Immature natural killer cell (primary cell): ENCODE measurements at regions not wholly inside any gene's neighbourhood (a gene's known extent, or its start where the extent isn't known, plus 50 kb on each side); places are given as distances from the start of the nearest gene placed in this dataset.
A peak's percentile ranks its signal among the peaks of the same experiment; 100 is the strongest.

ENCODE experiments used
- DNase-seq, 3 donors: peaks; one replicate each; pipeline ENCODE4 v3.0.0; 2022; ENCODE audit warnings: mixed read lengths in 1 of 3
- H3K27ac Mint-ChIP-seq, 6 donors: one replicate each; pipeline ENCODE4 v1.8.0; 2020; ENCODE audit warnings: mixed read lengths in 6 of 6, mild to moderate bottlenecking in 5 of 6, inconsistent platforms in 4 of 6, moderate library complexity in 3 of 6
- H3K27me3 Mint-ChIP-seq, 3 donors: one replicate each; pipeline ENCODE4 v1.8.0; 2020 to 2021; ENCODE audit warnings: low read depth in 3 of 3, mild to moderate bottlenecking in 3 of 3, mixed read lengths in 3 of 3, moderate library complexity in 3 of 3, inconsistent platforms in 1 of 3
- H3K36me3 Mint-ChIP-seq, 3 donors: one replicate each; pipeline ENCODE4 v1.8.0; 2020; ENCODE audit warnings: mixed read lengths in 3 of 3, inconsistent platforms in 2 of 3, mild to moderate bottlenecking in 2 of 3
- H3K4me1 Mint-ChIP-seq, 2 donors: one replicate each; pipeline ENCODE4 v1.8.0; 2020; ENCODE audit warnings: inconsistent platforms in 2 of 2, mild to moderate bottlenecking in 2 of 2, mixed read lengths in 2 of 2, moderate library complexity in 1 of 2
- H3K4me3 Mint-ChIP-seq, 5 donors: one replicate each; pipeline ENCODE4 v1.8.0; 2020; ENCODE audit warnings: mild to moderate bottlenecking in 5 of 5, mixed read lengths in 5 of 5, inconsistent platforms in 3 of 5, moderate library complexity in 3 of 5
- H3K9me3 Mint-ChIP-seq, 6 donors: one replicate each; pipeline ENCODE4 v1.8.0; 2020; ENCODE audit warnings: mild to moderate bottlenecking in 6 of 6, mixed read lengths in 6 of 6, inconsistent platforms in 4 of 6, moderate library complexity in 3 of 6

DNA sequence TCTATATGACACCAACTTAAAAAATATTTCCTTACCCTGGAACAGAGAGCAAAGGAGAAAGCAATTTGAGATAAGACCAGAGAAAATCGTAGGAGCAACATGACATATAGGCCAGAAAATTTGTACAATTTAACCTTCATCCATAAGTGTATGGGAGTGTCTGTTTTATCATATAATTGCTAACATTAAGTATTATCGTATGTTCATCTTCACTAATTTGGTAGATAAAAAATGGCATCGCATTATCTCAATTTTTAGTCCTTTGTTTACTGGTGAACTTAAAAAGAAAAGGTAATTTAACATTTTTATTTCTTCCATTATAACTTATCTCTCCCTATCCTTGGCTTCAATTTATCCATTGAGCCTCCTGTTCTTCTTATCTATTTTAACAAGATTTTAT lies 873.4 kb downstream of the KCNMA1 start:
- Mint-ChIP-seq H3K27ac (no peak overlapping the region), H3K9me3 (peaks cover 0 to 7% (median 0%) of the 10 kb centered on the region in 6 donors), H3K27me3 (peaks cover 2 to 7% (median 6%) of the 10 kb centered on the region in 3 donors), H3K36me3 (no peaks in the 10 kb centered on the region), H3K4me3 (no peak overlapping the region), H3K4me1 (no peaks in the 10 kb centered on the region)
- no peak for DNase-seq

DNA sequence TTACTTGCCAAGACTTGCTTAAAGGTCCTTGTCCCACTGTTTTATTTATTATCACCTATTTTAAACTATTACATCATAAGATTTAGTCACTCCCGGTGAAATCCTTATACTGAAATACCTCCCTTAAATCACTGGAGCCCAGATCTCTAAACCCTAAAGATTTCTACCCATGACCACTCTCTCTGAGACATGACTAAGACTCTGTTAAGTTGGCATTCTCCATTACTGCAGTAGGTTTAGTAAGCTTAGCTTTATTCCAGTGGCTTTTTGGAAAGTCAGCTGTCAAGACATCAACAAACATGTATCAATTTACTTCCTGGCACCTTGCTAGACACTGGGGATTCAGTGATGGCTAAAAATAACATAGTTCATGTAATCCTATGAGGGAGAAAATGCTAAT lies 874.2 kb downstream of the KCNMA1 start:
- peaks cover 0 to 7% (median 0%) of the 10 kb centered on the region in 6 donors for H3K9me3 Mint-ChIP-seq
- H3K4me1 Mint-ChIP-seq: no peaks in the 10 kb centered on the region
- no peak overlapping the region for H3K4me3 Mint-ChIP-seq
- H3K36me3 Mint-ChIP-seq: no peaks in the 10 kb centered on the region
- no peak for DNase-seq
- peaks cover 0 to 3% (median 2%) of the 10 kb centered on the region in 3 donors for H3K27me3 Mint-ChIP-seq
- H3K27ac Mint-ChIP-seq: no peak overlapping the region

DNA sequence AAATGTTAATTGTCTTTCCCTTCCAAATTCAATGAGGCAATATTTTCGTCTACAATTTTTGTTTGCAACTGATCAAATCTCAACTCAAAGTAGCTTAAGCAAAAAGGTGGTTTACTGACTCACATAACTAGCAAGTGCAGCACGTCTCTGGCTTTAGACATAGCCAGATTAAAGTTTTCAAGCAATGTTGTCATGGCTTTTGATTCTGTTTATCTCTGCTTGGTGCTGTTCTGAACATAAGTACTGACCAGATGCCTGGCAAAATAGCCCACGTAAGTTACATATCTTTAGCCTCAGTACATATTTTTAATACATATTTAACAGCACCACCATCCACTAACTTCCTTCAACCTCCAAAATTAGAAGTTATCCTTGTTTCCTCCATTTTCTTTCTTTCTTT lies 877.9 kb downstream of the KCNMA1 start:
- Mint-ChIP-seq H3K9me3 (peaks cover 0 to 7% (median 1%) of the 10 kb centered on the region in 6 donors), H3K4me3 (no peak overlapping the region), H3K4me1 (no peaks in the 10 kb centered on the region), H3K36me3 (no peaks in the 10 kb centered on the region), H3K27ac (no peak overlapping the region), H3K27me3 (peaks cover 0 to 3% (median 2%) of the 10 kb centered on the region in 3 donors)
- no peak for DNase-seq

DNA sequence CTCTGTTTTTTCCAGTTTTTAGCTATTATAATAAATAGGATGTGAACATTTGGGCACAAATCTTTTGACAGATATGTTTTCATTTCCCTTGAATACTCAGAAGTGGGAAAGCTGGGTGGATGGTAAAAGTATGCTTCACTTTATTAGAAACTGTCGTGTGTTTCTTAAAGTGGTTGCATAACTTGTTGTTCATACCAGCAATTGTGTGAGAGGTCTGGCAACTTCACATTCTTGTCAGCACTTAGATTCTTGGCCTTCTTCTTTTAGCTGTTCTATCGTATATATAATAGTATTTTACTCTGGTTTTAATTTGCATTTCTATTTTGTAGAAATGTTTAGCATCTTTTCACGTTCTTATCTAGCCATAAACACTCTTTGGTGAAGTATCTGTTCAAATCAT lies 894.4 kb downstream of the KCNMA1 start:
- H3K27me3 Mint-ChIP-seq: peaks cover 0 to 2% (median 0%) of the 10 kb centered on the region in 3 donors
- no peak for DNase-seq
- H3K9me3 Mint-ChIP-seq: peaks cover 0 to 4% (median 0%) of the 10 kb centered on the region in 6 donors
- H3K27ac Mint-ChIP-seq: no peak overlapping the region
- no peak overlapping the region for H3K4me3 Mint-ChIP-seq
- H3K36me3 Mint-ChIP-seq: no peaks in the 10 kb centered on the region
- H3K4me1 Mint-ChIP-seq: no peaks in the 10 kb centered on the region

DNA sequence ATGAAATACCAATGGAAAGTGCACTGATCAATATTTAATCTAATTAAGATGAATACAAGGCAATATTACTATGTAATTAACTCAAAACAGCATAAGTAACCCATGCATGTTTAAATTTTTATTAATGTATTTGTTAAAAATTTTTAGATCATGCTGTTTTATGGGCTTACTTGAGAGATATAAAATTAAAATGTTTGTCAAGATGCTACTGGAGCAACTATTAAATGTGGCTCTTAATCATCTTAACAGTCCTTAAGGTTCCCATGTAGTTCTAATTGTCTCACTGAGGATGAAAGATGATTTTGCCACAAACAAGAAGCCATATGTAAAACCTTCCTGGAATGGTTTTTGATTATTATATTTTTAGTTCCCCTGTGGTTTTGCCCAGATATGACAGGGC lies 897.1 kb downstream of the KCNMA1 start:
- H3K27ac Mint-ChIP-seq: no peak overlapping the region
- H3K4me3 Mint-ChIP-seq: no peak overlapping the region
- H3K27me3 Mint-ChIP-seq: no peaks in the 10 kb centered on the region
- peaks cover 19 to 25% of the 10 kb centered on the region in 2 donors for H3K4me1 Mint-ChIP-seq
- peaks cover 0 to 4% (median 0%) of the 10 kb centered on the region in 6 donors for H3K9me3 Mint-ChIP-seq
- DNase-seq: no peak
- no peaks in the 10 kb centered on the region for H3K36me3 Mint-ChIP-seq

DNA sequence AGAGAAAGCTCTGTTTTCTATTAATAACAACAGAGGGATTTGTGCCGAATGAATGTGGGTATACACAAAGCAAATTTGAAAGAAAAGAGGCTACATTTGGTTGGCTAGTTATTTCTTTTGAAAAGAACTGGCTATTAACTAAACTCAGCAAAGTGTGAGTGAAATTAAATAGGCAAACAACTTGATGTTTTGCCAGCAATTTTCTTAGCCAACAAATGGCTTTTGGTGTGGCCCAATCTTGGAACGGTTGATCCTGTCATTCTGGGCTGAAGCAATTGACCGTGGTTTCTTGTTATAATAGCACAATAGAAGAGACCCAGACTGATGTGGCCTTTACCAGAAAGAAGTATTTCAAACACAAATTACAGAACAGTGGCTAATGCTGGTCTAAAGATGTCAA lies 898.6 kb downstream of the KCNMA1 start:
- Mint-ChIP-seq H3K36me3 (no peaks in the 10 kb centered on the region), H3K4me1 (peaks cover 19 to 26% of the 10 kb centered on the region in 2 donors), H3K27me3 (no peaks in the 10 kb centered on the region), H3K4me3 (no peak overlapping the region), H3K9me3 (peaks cover 0 to 4% (median 0%) of the 10 kb centered on the region in 6 donors), H3K27ac (no peak overlapping the region)
- no peak for DNase-seq

DNA sequence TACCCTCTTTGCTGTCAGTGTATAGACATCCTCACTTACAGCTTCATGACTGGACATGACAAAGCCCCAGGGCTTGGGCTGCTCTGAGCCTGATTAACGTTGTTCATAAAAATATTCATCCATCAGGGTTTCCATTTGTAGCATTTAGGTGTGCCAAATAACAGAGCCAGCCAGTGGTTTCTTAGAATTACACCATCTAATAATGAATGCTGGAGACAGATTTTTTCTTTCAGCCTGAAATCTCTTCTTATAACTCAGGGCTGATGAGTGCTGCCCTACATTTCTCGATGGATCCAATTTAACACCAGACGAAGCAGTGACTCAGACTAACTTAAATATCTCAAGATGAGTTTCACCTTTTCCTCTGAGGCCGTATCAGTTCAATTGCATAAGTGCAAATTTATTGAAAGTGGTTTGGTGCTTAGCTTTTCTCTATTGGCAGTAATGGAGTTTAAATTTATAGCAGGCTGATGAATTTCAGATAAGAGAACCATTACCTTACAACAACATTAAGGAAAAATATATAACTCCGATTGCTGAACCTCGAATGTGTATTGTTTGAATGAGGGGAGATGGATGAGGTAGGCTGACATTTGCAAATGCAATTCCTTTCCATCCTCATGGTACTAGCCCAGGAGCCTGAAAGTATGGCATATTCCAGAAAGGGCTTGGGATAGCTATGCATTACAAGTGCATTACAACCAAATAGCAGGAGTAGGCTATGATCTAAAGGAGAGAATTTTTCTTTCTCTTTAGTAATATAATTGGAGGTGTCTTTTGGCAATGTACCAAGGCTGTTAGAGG lies 900.6 kb downstream of the KCNMA1 start:
- H3K4me1 Mint-ChIP-seq: peaks cover 19 to 26% of the 10 kb centered on the region in 2 donors
- no peaks in the 10 kb centered on the region for H3K36me3 Mint-ChIP-seq
- peak overlapping the region; percentile 1 to 86 (median 76) for H3K27ac Mint-ChIP-seq
- no peaks in the 10 kb centered on the region for H3K27me3 Mint-ChIP-seq
- H3K4me3 Mint-ChIP-seq: peak overlapping the region in 4 of 5 donors; percentile 19 to 66 (median 38)
- peaks cover 0 to 5% (median 0%) of the 10 kb centered on the region in 6 donors for H3K9me3 Mint-ChIP-seq
- no peak for DNase-seq

DNA sequence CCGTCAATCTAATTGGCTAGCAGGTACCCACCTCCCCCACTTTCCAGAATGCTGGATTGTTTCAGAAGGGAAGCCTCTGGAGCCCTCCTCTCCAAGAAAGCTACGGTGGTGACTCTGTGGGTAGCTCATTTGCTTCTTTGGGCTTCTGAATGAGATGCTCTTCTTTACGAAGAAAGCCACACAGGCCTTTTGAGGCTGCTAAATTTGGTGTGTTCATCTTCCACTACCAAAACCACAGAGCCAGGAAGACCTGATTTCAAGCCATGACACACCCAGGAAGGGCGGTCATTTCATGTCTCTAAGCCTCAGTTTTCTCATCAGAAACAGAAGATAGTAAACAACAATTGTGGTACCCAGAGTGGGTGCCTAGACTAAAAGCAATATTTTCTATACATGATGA lies 901.2 kb downstream of the KCNMA1 start:
- peaks cover 0 to 8% (median 2%) of the 10 kb centered on the region in 6 donors for H3K9me3 Mint-ChIP-seq
- peaks cover 19 to 26% of the 10 kb centered on the region in 2 donors for H3K4me1 Mint-ChIP-seq
- peaks cover 0 to under 1% (median 0%) of the 10 kb centered on the region in 3 donors for H3K36me3 Mint-ChIP-seq
- H3K27me3 Mint-ChIP-seq: no peaks in the 10 kb centered on the region
- peak; percentile 0 to 12 (median 4) for DNase-seq
- peak overlapping the region; percentile 1 to 86 (median 76) for H3K27ac Mint-ChIP-seq
- peak overlapping the region; percentile 19 to 66 (median 26) for H3K4me3 Mint-ChIP-seq

DNA sequence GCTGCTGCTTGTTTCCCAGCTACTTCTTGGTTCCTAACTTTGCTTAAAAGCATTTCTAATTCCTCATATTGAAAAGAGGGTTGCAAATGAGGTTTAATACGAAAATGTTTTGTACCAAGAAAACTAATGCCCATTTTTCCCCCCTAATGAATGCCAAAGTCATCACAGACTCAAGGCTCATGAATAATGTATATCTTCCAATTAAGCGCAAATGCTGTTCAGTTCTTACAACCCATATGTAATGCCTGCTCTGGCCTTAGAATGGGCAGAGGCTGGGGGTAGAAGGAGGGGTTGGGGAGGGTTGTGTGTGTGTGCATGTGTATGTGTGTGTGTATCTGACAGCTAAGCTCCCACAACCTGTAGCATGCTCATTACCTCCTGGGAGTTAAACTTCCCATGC lies 901.7 kb downstream of the KCNMA1 start:
- H3K9me3 Mint-ChIP-seq: peaks cover 0 to 11% (median 4%) of the 10 kb centered on the region in 6 donors

DNA sequence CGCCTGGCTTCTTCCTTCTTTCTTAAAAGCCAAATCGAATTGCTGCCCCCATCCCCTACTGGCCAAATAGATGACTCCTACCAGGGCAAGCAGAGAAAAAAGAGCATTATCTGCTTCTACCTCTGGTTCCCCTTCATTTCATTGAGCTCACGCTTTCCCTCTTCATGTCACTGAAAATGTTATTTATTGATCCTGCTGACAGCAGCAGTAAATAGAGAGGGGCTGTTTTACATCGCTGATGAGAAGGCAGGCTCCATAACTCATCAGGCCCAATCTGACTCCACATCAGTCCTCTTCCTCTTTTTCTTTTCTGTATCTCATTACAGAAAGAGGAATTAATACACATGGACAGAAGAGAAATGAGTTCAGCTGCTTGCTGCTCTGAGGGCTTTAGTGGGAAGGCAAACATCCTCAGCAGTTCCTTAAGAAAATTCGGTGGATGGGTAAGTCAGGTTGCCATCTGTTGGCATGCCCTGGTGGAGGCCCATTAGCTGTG lies 904.1 kb downstream of the KCNMA1 start:
- peaks cover 0 to 19% (median 6%) of the 10 kb centered on the region in 6 donors for H3K9me3 Mint-ChIP-seq
- peaks cover 19 to 26% of the 10 kb centered on the region in 2 donors for H3K4me1 Mint-ChIP-seq
- peaks cover 0 to 2% (median 0%) of the 10 kb centered on the region in 3 donors for H3K27me3 Mint-ChIP-seq
- peak overlapping the region in 1 of 6 donors; percentile 5 for H3K27ac Mint-ChIP-seq
- no peak for DNase-seq
- no peak overlapping the region for H3K4me3 Mint-ChIP-seq
- H3K36me3 Mint-ChIP-seq: peaks cover 0 to 11% (median 4%) of the 10 kb centered on the region in 3 donors

More for the DNA sequence above, 901.7 kb downstream of the KCNMA1 start:
- DNase-seq: no peak
- H3K27me3 Mint-ChIP-seq: peaks cover 0 to under 1% (median 0%) of the 10 kb centered on the region in 3 donors
- H3K4me1 Mint-ChIP-seq: peaks cover 19 to 26% of the 10 kb centered on the region in 2 donors
- H3K27ac Mint-ChIP-seq: peak overlapping the region in 5 of 6 donors; percentile 1 to 81 (median 68)
- peaks cover 0 to 4% (median 0%) of the 10 kb centered on the region in 3 donors for H3K36me3 Mint-ChIP-seq
- no peak overlapping the region for H3K4me3 Mint-ChIP-seq

DNA sequence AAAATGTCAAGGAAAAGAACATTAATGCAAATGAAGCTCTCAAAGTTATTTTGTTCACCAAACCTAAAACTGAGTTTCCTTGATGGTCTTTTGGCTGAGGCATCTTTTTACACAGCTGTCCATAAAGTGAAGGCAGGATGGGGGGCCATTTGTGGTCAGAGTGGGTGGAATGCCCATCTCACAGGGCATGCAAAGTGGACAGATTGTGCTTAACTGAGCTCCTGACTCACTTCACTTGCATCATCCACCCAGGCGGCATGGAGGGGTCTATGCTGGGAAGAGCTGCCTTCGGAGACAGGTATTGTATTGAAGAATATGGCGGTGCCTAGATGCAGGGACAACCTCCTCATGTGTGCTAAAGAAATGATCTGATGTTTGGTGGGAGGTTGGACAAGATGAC lies 905.3 kb downstream of the KCNMA1 start:
- H3K27ac Mint-ChIP-seq: no peak overlapping the region
- H3K27me3 Mint-ChIP-seq: peaks cover 0 to 2% (median 0%) of the 10 kb centered on the region in 3 donors
- no peak for DNase-seq
- no peak overlapping the region for H3K4me3 Mint-ChIP-seq
- peaks cover 17 to 19% of the 10 kb centered on the region in 2 donors for H3K4me1 Mint-ChIP-seq
- H3K9me3 Mint-ChIP-seq: peaks cover 0 to 19% (median 6%) of the 10 kb centered on the region in 6 donors
- peaks cover 0 to 11% (median 4%) of the 10 kb centered on the region in 3 donors for H3K36me3 Mint-ChIP-seq

DNA sequence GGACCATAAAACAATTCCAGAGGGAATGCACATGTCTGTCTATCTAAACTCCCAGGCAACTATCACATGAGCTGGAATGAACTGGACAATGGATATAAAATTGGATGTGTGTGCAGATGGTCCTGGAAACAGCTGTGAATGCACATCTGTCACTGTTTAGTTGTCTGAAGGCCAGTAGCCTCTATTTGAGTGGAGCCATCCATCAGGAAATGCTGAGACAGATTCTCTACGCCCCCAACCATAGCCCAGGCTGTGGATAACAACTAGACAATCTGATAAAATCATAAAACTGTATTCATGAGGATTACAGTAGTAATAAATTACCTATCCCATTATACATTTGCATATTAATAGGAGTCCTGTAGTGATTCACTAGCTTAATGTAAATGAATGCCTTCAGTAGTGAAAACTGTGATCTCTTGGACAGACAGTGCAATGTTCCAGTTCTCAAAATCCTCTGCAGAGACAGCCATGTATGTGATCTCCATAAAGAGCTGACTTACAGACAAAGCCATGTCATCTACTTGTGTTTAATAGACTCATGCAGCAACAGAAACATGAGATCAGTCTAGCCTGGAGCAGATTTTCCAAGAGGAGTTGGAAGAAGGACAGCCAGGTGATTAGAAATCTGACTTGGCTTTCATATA lies 907.6 kb downstream of the KCNMA1 start:
- H3K27ac Mint-ChIP-seq: no peak overlapping the region
- peaks cover 0 to 2% (median 1%) of the 10 kb centered on the region in 3 donors for H3K27me3 Mint-ChIP-seq
- no peak for DNase-seq
- peaks cover 0 to 11% (median 4%) of the 10 kb centered on the region in 3 donors for H3K36me3 Mint-ChIP-seq
- no peaks in the 10 kb centered on the region for H3K4me1 Mint-ChIP-seq
- H3K4me3 Mint-ChIP-seq: no peak overlapping the region
- H3K9me3 Mint-ChIP-seq: peaks cover 0 to 19% (median 7%) of the 10 kb centered on the region in 6 donors

DNA sequence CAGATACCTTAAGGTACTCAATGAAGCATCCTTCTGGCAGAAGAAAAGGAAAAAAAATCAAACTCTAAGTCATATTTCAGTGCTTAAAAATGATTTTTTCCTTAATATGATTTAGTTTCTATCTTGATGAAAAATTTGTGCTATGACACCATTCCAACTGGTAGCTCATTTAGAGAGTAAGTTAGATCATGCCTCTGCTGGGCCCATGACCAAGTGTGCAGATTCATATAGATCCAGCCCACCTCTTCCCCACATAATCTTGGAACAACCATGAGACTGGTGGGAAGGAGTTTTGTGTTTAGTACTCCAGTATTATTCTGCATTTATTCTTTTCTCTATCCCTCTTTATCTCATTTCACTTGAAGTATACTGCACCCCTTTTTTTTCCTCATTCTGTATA lies 908.3 kb downstream of the KCNMA1 start:
- Mint-ChIP-seq H3K9me3 (peaks cover 0 to 19% (median 7%) of the 10 kb centered on the region in 6 donors), H3K4me3 (no peak overlapping the region), H3K27ac (no peak overlapping the region), H3K4me1 (no peaks in the 10 kb centered on the region), H3K27me3 (peaks cover 0 to 2% (median 1%) of the 10 kb centered on the region in 3 donors), H3K36me3 (peaks cover 0 to 11% (median 4%) of the 10 kb centered on the region in 3 donors)
- no peak for DNase-seq

DNA sequence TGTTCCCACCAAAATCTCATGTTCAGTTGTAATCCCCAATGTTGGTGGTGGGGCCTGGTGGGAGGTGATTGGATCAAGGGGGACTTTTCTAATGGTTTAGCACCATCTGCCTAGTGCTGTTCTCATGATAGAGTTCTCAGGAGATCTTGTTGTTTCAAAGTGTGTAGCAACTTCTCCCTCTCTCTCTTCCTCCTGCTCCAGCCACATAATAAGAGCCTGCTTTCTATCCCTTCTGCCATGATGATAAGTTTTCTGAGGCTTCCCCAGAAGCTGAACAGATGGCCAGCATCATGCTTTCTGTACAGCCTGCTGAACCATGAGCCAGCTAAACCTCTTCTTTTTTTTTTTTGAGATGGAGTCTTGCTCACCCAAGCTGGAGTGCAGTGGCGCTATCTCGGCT lies 910.6 kb downstream of the KCNMA1 start:
- Mint-ChIP-seq H3K27ac (no peak overlapping the region), H3K9me3 (peaks cover 0 to 18% (median 7%) of the 10 kb centered on the region in 6 donors), H3K27me3 (peaks cover 0 to 2% (median 1%) of the 10 kb centered on the region in 3 donors), H3K36me3 (peaks cover 0 to 11% (median 4%) of the 10 kb centered on the region in 3 donors), H3K4me1 (no peaks in the 10 kb centered on the region), H3K4me3 (no peak overlapping the region)
- no peak for DNase-seq
